ENCODE measurements at regions not wholly inside any gene's neighbourhood (a gene's known extent, or its start where the extent isn't known, plus 50 kb on each side); places are given as distances from the start of the nearest gene placed in this dataset.
"Not testable (repeated sequence)": the region's sequence is repeated elsewhere in the genome, so short reads cannot be mapped to it uniquely, and the experiment has no call there.

- no peak for DNase-seq (ENCODE audit: extremely low read depth in 1 of 2, low read depth in 1 of 2)
Measured at GRCh38 chr16:72458035-72458434, 286.1 kb upstream of the PMFBP1 start.

GRCh38 chr16:72457243-72457940 lies 285.4 kb upstream of the PMFBP1 start:
- DNase-seq (ENCODE audit: extremely low read depth in 1 of 2, low read depth in 1 of 2) = no peak

DNA sequence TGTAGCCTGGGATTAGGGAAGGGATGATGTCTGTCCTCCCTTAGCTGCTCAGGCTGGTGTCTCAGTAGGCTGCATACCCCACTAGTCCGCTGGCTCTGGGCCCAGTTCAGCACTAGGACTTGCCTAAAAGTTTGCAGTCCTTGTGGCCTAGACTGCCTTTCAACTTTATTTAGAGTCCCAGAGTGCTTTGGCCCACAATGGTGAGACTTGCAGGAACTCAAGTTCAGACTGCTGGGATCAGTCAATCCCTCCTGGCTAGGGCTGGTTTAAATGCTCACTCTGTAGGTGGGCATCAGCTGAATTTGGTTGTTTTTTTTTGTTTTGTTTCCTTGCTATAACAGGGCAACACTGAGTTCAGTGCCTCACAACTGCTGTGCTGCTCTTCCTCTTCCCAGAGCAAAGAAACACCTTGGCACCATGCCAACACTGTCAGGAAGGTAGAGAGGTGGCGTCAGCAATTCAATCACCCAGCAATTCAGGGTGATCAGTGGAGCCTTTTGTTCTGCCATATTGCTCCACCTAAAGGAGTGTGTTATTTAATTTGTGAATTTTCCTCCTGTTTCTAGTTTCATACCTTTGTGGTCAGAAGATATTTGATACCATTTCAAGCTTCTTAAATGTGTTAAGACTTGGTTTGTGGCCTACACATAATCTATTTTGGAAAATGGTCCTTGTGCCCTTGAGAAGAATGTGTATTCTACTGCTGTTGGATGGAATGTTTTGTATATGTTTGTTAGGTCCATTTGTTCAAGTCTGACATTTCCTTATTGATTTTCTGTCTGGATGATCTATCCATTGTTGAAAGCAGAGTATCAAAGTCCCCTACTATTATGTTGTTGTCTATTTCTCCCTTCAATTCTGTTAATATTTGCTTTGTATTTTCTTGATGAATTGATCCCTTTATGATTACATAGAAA lies 284.0 kb upstream of the PMFBP1 start:
- no peak for DNase-seq (ENCODE audit: extremely low read depth in 1 of 2, low read depth in 1 of 2)

DNA sequence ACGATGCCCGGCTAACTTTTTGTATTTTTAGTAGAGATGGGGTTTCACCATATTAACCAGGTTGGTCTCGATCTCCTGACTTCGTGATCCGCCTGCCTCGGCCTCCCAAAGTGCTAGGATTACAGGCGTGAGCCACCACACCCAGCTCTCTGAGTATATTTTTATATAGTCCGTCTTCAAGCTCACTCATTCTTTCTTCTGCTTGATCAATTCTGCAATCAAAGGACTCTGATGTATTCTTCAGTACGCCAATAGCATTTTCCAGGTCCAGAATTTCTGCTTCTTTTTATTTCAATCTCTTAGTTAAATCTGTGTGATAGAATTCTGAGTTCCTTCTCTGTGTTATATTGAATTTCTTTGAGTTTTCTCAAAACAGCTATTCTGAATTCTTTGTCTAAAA lies 281.9 kb upstream of the PMFBP1 start:
- not testable (repeated sequence) for DNase-seq (ENCODE audit: extremely low read depth in 1 of 2, low read depth in 1 of 2)

GRCh38 chr16:72444696-72445095 lies 272.7 kb upstream of the PMFBP1 start:
- no peak for DNase-seq (ENCODE audit: extremely low read depth in 1 of 2, low read depth in 1 of 2)

GRCh38 chr16:72443809-72444208 lies 271.9 kb upstream of the PMFBP1 start:
- DNase-seq (ENCODE audit: extremely low read depth in 1 of 2, low read depth in 1 of 2) = no peak

DNA sequence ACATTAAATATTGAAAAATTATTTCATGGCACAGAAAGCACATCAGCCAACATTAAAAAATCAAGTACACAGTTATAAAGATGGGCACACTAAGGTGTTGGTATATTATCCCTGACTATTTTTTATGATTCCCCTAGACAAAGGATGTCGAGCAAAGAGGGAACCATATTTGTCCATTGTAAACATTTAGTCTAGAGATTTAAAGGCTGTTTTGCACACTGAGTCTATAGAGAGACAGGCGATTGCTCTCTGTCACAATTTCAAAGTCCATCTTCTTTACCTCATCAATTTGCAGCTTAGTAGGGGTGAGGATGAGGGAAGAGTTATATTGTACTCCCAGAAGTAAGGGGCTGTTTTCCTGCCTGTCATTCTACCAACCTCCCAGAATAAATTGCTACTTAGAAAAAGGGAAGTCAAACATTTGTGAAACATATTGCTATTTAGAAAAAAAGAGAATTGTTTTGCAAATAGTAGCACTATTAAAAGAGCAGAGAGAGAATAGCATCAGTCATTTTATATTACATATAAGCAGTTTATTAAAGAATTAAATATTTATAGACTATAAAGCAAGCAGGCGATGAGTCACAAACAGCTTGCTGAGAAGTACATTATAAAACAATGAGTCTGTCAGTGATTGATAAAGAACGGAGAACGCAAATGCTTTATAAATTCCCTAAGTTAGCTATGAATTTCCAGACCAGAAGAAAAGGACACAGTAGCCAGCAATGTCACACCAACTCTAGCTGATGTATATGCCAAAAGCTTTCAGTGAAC lies 270.6 kb upstream of the PMFBP1 start:
- DNase-seq (ENCODE audit: extremely low read depth in 1 of 2, low read depth in 1 of 2) = no peak

DNA sequence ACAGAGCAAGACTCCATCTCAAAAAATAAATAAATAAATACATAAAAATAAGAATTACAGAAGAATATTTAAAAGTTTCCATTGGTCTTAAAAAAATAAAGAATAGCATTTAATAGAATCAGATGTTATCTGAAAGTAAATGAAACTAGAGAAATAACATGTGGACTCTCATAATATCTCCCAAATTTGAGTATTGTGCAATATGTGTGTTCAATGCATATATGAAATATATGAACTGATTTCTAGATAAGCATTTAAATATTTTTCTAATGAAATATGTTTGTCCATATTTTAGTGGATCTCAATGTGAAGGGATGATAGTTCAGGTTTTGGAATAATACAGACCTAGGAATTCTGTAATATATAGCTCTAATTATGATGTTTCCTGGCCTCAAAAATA lies 265.9 kb upstream of the PMFBP1 start:
- DNase-seq (ENCODE audit: extremely low read depth in 1 of 2, low read depth in 1 of 2) = no peak

GRCh38 chr16:72434159-72434558 lies 262.2 kb upstream of the PMFBP1 start:
- DNase-seq (ENCODE audit: extremely low read depth in 1 of 2, low read depth in 1 of 2) = no peak

GRCh38 chr16:72430121-72430520 lies 258.2 kb upstream of the PMFBP1 start:
- no peak for DNase-seq (ENCODE audit: extremely low read depth in 1 of 2, low read depth in 1 of 2)

- DNase-seq (ENCODE audit: extremely low read depth in 1 of 2, low read depth in 1 of 2) = no peak
Measured at GRCh38 chr16:72429671-72430081, 257.7 kb upstream of the PMFBP1 start.

DNA sequence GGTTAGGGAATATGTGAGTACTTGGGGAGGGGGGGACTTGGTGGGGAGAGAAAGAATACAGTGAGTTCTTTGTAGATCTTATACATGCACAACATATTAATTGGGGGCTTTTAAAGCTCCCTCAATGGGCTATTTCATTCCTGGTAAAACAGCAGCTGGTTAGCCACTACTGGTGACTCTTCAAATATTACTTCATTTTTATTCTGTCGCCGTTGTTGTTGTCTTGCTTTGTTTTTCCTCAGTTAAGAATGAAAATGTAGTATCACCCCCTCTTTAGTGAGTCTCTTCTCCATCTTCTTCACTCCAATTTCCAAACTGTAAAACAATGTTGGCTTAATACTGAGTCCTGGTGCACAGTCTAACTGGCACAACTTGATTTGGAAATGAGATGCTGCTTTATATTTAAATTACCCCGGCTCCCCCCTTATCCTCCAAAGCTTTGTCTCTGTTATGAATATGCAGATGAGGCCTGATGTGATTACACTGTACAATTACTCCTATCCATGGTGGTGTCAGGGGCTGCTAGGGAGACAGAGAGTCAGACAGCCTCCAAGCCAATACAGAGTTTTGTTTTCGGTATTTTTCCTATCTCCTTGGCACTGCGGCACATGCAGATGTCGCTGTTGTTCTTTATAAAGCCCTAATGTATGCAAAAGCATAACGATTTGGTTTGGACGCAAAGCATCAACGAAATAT lies 256.9 kb upstream of the PMFBP1 start:
- DNase-seq (ENCODE audit: extremely low read depth in 1 of 2, low read depth in 1 of 2) = no peak

DNA sequence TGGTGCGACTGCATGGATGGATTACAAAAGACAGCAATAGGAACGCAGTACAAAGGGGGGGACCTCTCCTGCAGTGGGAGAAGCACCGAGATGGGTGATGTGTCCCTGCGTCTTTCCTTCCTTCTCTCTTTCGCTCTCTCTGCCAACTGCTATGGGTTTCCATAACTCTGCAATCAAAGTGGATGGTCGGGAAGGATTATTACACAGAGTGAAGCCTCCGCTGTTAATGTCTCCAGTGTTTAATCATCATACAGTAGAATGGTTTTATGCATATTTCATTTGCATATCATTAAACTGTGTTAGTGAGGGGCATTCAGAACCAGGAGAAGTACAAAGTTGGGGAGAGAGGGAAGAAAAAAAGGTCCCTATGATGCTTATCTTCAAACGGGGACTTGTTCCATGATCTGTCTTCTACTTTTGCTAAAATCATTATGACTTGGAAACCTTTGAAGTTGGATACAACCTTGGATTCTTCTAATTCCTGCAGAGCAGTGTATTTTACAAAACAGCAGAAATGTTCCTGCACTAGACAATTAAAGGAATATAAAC lies 255.9 kb upstream of the PMFBP1 start:
- no peak for DNase-seq (ENCODE audit: extremely low read depth in 1 of 2, low read depth in 1 of 2)

GRCh38 chr16:72427051-72427782 lies 255.3 kb upstream of the PMFBP1 start:
- no peak for DNase-seq (ENCODE audit: extremely low read depth in 1 of 2, low read depth in 1 of 2)

DNA sequence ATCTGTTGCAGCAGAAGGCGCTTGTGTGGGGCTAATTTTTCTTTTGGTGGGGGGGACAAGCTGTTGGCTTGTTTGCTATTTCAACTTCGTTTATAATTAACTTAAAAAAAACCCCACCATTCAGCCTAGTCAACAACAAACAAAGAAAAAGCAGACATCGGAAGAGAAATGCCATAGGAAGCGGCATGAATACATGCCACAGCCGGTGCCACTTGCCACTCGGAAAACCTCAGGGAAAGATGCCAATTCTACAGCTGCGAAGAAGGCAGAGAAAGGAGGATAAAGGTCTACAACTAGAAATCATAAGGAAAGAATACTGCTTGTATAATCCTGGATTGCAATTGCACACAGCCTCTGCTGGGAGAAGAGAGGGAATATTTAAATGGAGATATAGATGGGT lies 254.4 kb upstream of the PMFBP1 start:
- no peak for DNase-seq (ENCODE audit: extremely low read depth in 1 of 2, low read depth in 1 of 2)

DNA sequence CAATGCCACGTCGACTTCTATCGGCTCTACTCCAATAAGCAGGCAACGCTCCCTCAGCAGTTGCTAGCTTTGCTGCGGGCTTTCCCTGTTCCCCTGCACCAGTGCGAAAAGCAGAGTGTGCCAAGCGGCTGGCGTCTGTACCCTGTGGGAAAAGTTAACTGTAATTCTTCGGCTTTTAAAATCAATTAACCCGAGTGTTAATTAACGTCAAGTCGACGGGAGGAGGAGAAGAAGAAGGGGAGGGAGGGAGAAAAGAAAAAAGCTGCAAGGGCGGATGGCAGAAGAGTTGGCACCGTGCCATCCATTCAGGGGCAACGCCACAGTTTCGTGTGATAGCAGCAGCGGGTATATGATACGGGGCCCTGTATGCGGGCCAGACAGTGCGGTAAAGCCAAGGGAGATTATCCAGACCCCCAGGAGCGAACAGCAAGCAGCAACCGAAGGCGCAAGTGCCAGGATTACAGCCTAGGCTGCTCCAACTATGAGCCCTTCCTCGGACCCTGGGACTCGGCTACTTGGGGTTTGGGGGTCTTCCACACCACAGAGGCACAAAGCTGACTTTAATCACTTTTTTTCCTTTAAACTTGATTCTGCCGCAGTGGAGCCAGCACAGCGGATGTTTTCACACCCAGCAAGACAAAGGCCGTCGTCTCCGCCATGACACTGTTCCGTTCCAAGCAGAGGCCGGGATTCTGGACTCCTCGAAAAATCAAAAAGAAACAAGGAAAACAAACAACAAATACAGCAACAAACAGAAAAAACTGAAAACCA lies 253.8 kb upstream of the PMFBP1 start:
- DNase-seq (ENCODE audit: extremely low read depth in 1 of 2, low read depth in 1 of 2) = no peak

GRCh38 chr16:72424757-72425156 lies 252.8 kb upstream of the PMFBP1 start:
- no peak for DNase-seq (ENCODE audit: extremely low read depth in 1 of 2, low read depth in 1 of 2)

DNA sequence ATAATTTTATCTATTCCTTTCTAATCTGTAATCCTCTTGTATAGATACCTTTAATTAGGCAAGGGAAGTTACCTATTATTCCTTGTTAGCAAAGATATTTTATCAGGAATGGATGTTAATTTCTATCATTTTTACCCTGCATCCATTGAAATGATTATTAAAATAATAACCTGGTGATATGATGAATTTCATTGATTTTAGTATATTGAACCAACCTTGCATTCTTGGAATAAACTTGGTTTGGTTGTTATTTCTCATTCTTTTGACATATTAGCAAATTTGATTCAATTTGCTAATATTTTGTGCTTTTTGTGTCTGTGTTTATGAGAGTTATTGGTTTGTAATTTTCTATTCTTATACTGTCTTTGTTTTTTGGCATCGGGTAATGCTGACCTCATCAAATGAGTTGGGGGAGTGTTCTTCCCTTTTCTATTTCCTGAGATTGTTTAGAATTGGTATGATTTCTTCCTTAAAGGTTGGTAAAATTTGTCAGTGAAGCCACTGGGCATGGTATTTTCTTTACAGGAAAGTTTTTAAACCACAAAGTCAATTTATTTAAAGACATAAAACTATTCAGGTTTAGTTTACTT lies 250.4 kb upstream of the PMFBP1 start:
- no peak for DNase-seq (ENCODE audit: extremely low read depth in 1 of 2, low read depth in 1 of 2)

- no peak for DNase-seq (ENCODE audit: extremely low read depth in 1 of 2, low read depth in 1 of 2)
Measured at GRCh38 chr16:72419638-72420037, 247.7 kb upstream of the PMFBP1 start.
